ENCODE measurements at regions not wholly inside any gene's neighbourhood (a gene's known extent, or its start where the extent isn't known, plus 50 kb on each side); places are given as distances from the start of the nearest gene placed in this dataset.

- TF ChIP-seq MXD4 (CRISPR knock-in tag; IDR thresholded peaks at IDR 0.05; ENCODE audit: borderline replicate concordance) (no peak), SMAD4 (CRISPR knock-in tag; IDR thresholded peaks at IDR 0.05) (no peak), SP1 (CRISPR knock-in tag; conservative IDR thresholded peaks at IDR 0.05) (no peak), ZNF671 (CRISPR knock-in tag; IDR thresholded peaks at IDR 0.05) (no peak), CREM (CRISPR knock-in tag; IDR thresholded peaks at IDR 0.05) (no peak), NFYB (CRISPR knock-in tag; conservative IDR thresholded peaks at IDR 0.05; ENCODE audit: low read depth) (no peak), ATF3 (CRISPR knock-in tag; conservative IDR thresholded peaks at IDR 0.05) (no peak), USF2 (CRISPR knock-in tag; IDR thresholded peaks at IDR 0.05) (no peak), CREB1 (CRISPR knock-in tag; IDR thresholded peaks at IDR 0.05) (no peak), MYBL2 (CRISPR knock-in tag; IDR thresholded peaks at IDR 0.05) (no peak), FOXK1 (CRISPR knock-in tag; IDR thresholded peaks at IDR 0.05) (no peak)
- no peak for ATAC-seq
- no peak overlapping the region for H3K27ac Mint-ChIP-seq
- H3K27me3 Mint-ChIP-seq (ENCODE audit: low read depth) = no peaks in the 10 kb centered on the region; the same call in 1 of the 2 replicates
- no peaks in the 10 kb centered on the region for H3K4me1 Mint-ChIP-seq
- peaks cover 39% of the 10 kb centered on the region for H3K9me3 Mint-ChIP-seq
- peaks cover 25% of the 10 kb centered on the region for H3K36me3 Mint-ChIP-seq
- no peak for DNase-seq (ENCODE audit: low spot score)
- H3K4me3 Mint-ChIP-seq = no peak overlapping the region
- POLR2A ChIA-PET = no interaction called here
- CTCF ChIA-PET = no interaction called here
Measured at GRCh38 chr3:153266619-153267018, 104.6 kb downstream of the RAP2B start.

- Mint-ChIP-seq H3K36me3 (peaks cover 25% of the 10 kb centered on the region), H3K4me3 (no peak overlapping the region), H3K27me3 (ENCODE audit: low read depth) (no peaks in the 10 kb centered on the region; the same call in 1 of the 2 replicates), H3K9me3 (peaks cover 33% of the 10 kb centered on the region), H3K27ac (no peak overlapping the region), H3K4me1 (no peaks in the 10 kb centered on the region)
- DNase-seq (ENCODE audit: low spot score) (no peak), ATAC-seq (no peak)
- CTCF ChIA-PET = no interaction called here
- POLR2A ChIA-PET = no interaction called here
- TF ChIP-seq PREB (CRISPR knock-in tag; IDR thresholded peaks at IDR 0.05; ENCODE audit: borderline replicate concordance) = no peak
- TF ChIP-seq ZBTB43 (CRISPR knock-in tag; IDR thresholded peaks at IDR 0.05) = no peak
- TF ChIP-seq RORB (CRISPR knock-in tag; IDR thresholded peaks at IDR 0.05) = no peak
- TF ChIP-seq NFATC4 (CRISPR knock-in tag; IDR thresholded peaks at IDR 0.05) = no peak
- no peak for TF ChIP-seq USF2 (CRISPR knock-in tag; IDR thresholded peaks at IDR 0.05)
- TF ChIP-seq NFYB (CRISPR knock-in tag; conservative IDR thresholded peaks at IDR 0.05; ENCODE audit: low read depth) = no peak
- TF ChIP-seq ESRRA (CRISPR knock-in tag; IDR thresholded peaks at IDR 0.05; ENCODE audit: borderline replicate concordance) = no peak
- no peak for TF ChIP-seq ARID4B (CRISPR knock-in tag; IDR thresholded peaks at IDR 0.05; ENCODE audit: borderline replicate concordance)
- no peak for TF ChIP-seq NFE2L1 (CRISPR knock-in tag; IDR thresholded peaks at IDR 0.05)
Measured at GRCh38 chr3:153268564-153269279, 106.7 kb downstream of the RAP2B start.

Data from WTC11 (cell line).